ENCODE measurements at regions not wholly inside any gene's neighbourhood (a gene's known extent, or its start where the extent isn't known, plus 50 kb on each side); places are given as distances from the start of the nearest gene placed in this dataset.

- POLR2A ChIA-PET, result no interaction called here
- no peak overlapping the region for H3K4me3 ChIP-seq (ENCODE audit: low read depth, low read length)
- no peaks in the 10 kb centered on the region for H3K36me3 ChIP-seq (ENCODE audit: control insufficient read depth in 2 of 2, insufficient read depth in 1 of 2, low read length in 2 of 2)
- H3K9me3 ChIP-seq (ENCODE audit: control insufficient read depth, insufficient read depth, low read depth, low read length), result no peaks in the 10 kb centered on the region; the same call in 1 of the 2 replicates
- CTCF ChIA-PET, result no interaction called here
- H3K27ac ChIP-seq (ENCODE audit: extremely low read depth, low read depth, low read length), result no peak overlapping the region
- peak; percentile 88 for TF ChIP-seq ZNF623 (tag by site-specific recombination; IDR thresholded peaks at IDR 0.05)
- TF ChIP-seq ZNF549 (tag by site-specific recombination; IDR thresholded peaks at IDR 0.05), result no peak
- no peaks in the 10 kb centered on the region for H3K4me1 ChIP-seq (ENCODE audit: control insufficient read depth, insufficient read depth, low read length)
Observed at GRCh38 chr20:60295214-60295613, 337.0 kb downstream of the CDH26 start.

GRCh38 chr20:60297649-60298048, 339.4 kb downstream of the CDH26 start:
- POLR2A ChIA-PET, result no interaction called here

GRCh38 chr20:60298647-60299046, 340.4 kb downstream of the CDH26 start:
- Histone ChIP-seq H3K36me3 (ENCODE audit: control insufficient read depth in 2 of 2, insufficient read depth in 1 of 2, low read length in 2 of 2) (no peaks in the 10 kb centered on the region), H3K4me3 (ENCODE audit: low read depth, low read length) (no peak overlapping the region)

More at GRCh38 chr20:60297649-60298048, 339.4 kb downstream of the CDH26 start:
- no peak overlapping the region for H3K27ac ChIP-seq (ENCODE audit: extremely low read depth, low read depth, low read length)
- no peak overlapping the region for H3K4me3 ChIP-seq (ENCODE audit: low read depth, low read length)
- no peaks in the 10 kb centered on the region for H3K4me1 ChIP-seq (ENCODE audit: control insufficient read depth, insufficient read depth, low read length)
- no peaks in the 10 kb centered on the region for H3K36me3 ChIP-seq (ENCODE audit: control insufficient read depth in 2 of 2, insufficient read depth in 1 of 2, low read length in 2 of 2)
- CTCF ChIA-PET, result interaction anchor here (0.9 kb wide), 1 partner anchor 87 kb away, joined by 4 read pairs; no protein-coding TSS in a partner anchor
- TF ChIP-seq ZIC2 (tag by site-specific recombination; IDR thresholded peaks at IDR 0.05), result peak; percentile 70
- no peak for TF ChIP-seq PRDM10 (tag by site-specific recombination; IDR thresholded peaks at IDR 0.05)
- peak; percentile 84; the same call in 1 of the 2 replicates for TF ChIP-seq ZNF610 (tag by site-specific recombination; IDR thresholded peaks at IDR 0.05; ENCODE audit: borderline replicate concordance)
- 0 out of 2 replicates have a peak, but pooled peaks have one; percentile 17 for TF ChIP-seq GLIS1 (tag by site-specific recombination; IDR thresholded peaks at IDR 0.05)
- H3K9me3 ChIP-seq (ENCODE audit: control insufficient read depth, insufficient read depth, low read depth, low read length), result no peaks in the 10 kb centered on the region

GRCh38 chr20:60299951-60300350, 341.7 kb downstream of the CDH26 start:
- H3K4me3 ChIP-seq (ENCODE audit: low read depth, low read length), result no peak overlapping the region
- no peaks in the 10 kb centered on the region for H3K4me1 ChIP-seq (ENCODE audit: control insufficient read depth, insufficient read depth, low read length)
- no peak overlapping the region for H3K27ac ChIP-seq (ENCODE audit: extremely low read depth, low read depth, low read length)
- POLR2A ChIA-PET, result no interaction called here
- H3K36me3 ChIP-seq (ENCODE audit: control insufficient read depth in 2 of 2, insufficient read depth in 1 of 2, low read length in 2 of 2), result no peaks in the 10 kb centered on the region
- H3K9me3 ChIP-seq (ENCODE audit: control insufficient read depth, insufficient read depth, low read depth, low read length), result no peaks in the 10 kb centered on the region
- CTCF ChIA-PET, result no interaction called here
- TF ChIP-seq HOXA7 (CRISPR knock-in tag; IDR thresholded peaks at IDR 0.05; ENCODE audit: borderline replicate concordance) (no peak), ZIC2 (tag by site-specific recombination; IDR thresholded peaks at IDR 0.05) (0 out of 2 replicates have a peak, but pooled peaks have one; percentile 1)

More at GRCh38 chr20:60298647-60299046, 340.4 kb downstream of the CDH26 start:
- TF ChIP-seq SCRT2 (tag by site-specific recombination; IDR thresholded peaks at IDR 0.05) (peak; percentile 79), MZF1 (tag by site-specific recombination; IDR thresholded peaks at IDR 0.05; ENCODE audit: borderline replicate concordance) (no peak)
- H3K9me3 ChIP-seq (ENCODE audit: control insufficient read depth, insufficient read depth, low read depth, low read length), result no peaks in the 10 kb centered on the region
- ChIA-PET CTCF (interaction anchor here (0.6 to 0.9 kb wide), 2 partner anchors 88 to 427 kb away, joined by 3 to 4 read pairs; no protein-coding TSS in a partner anchor), POLR2A (no interaction called here)
- no peaks in the 10 kb centered on the region for H3K4me1 ChIP-seq (ENCODE audit: control insufficient read depth, insufficient read depth, low read length)
- no peak overlapping the region for H3K27ac ChIP-seq (ENCODE audit: extremely low read depth, low read depth, low read length)

GRCh38 chr20:60300374-60300773, 342.2 kb downstream of the CDH26 start:
- Histone ChIP-seq H3K9me3 (ENCODE audit: control insufficient read depth, insufficient read depth, low read depth, low read length) (no peaks in the 10 kb centered on the region), H3K4me3 (ENCODE audit: low read depth, low read length) (no peak overlapping the region), H3K27ac (ENCODE audit: extremely low read depth, low read depth, low read length) (no peak overlapping the region), H3K36me3 (ENCODE audit: control insufficient read depth in 2 of 2, insufficient read depth in 1 of 2, low read length in 2 of 2) (no peaks in the 10 kb centered on the region), H3K4me1 (ENCODE audit: control insufficient read depth, insufficient read depth, low read length) (no peaks in the 10 kb centered on the region)
- ChIA-PET CTCF (no interaction called here), POLR2A (interaction anchor here (0.6 kb wide), 1 partner anchor 145 kb away, joined by 3 read pairs; no protein-coding TSS in a partner anchor)
- TF ChIP-seq ZNF239 (tag by site-specific recombination; IDR thresholded peaks at IDR 0.05) (no peak), KLF17 (tag by site-specific recombination; IDR thresholded peaks at IDR 0.05) (no peak), ZNF610 (tag by site-specific recombination; IDR thresholded peaks at IDR 0.05; ENCODE audit: borderline replicate concordance) (no peak), PRDM1 (tag by site-specific recombination; IDR thresholded peaks at IDR 0.05) (no peak), ZNF837 (tag by site-specific recombination; IDR thresholded peaks at IDR 0.05) (no peak), KLF7 (tag by site-specific recombination; IDR thresholded peaks at IDR 0.05; ENCODE audit: borderline replicate concordance) (no peak), ZFP3 (tag by site-specific recombination; IDR thresholded peaks at IDR 0.05; ENCODE audit: low read depth) (no peak), ZNF280C (tag by site-specific recombination; IDR thresholded peaks at IDR 0.05) (no peak), HOXD13 (CRISPR knock-in tag; IDR thresholded peaks at IDR 0.05; ENCODE audit: borderline replicate concordance) (no peak), ZNF146 (tag by site-specific recombination; IDR thresholded peaks at IDR 0.05) (no peak)

All from HEK293 (cell line).